ENCODE measurements at regions not wholly inside any gene's neighbourhood (a gene's known extent, or its start where the extent isn't known, plus 50 kb on each side); places are given as distances from the start of the nearest gene placed in this dataset.

- intact Hi-C loops (cut with micrococcal nuclease), result no loop called here
- CTCF ChIA-PET (ENCODE audit: low intra/inter-chr PET ratio), result no interaction called here
- Histone ChIP-seq H4K20me1 (replicated peaks; ENCODE audit: control insufficient read depth, insufficient read depth, low read length) (no peaks in the 10 kb centered on the region), H2AFZ (ENCODE audit: low read depth, low read length) (no peak overlapping the region), H3K79me2 (ENCODE audit: control insufficient read depth, insufficient read depth, low read length) (no peaks in the 10 kb centered on the region), H3K27me3 (ENCODE audit: control insufficient read depth in 2 of 2, insufficient read depth in 2 of 2, low read length in 2 of 2) (no peaks in the 10 kb centered on the region), H3K36me3 (ENCODE audit: control insufficient read depth, insufficient read depth, low read length) (no peaks in the 10 kb centered on the region), H3K4me3 (no peak overlapping the region), H3K9me3 (replicated peaks; ENCODE audit: control insufficient read depth, insufficient read depth, low read depth, low read length) (no peaks in the 10 kb centered on the region), H3K4me2 (ENCODE audit: insufficient read depth, low read length) (no peak overlapping the region), H3K9me1 (ENCODE audit: control insufficient read depth, insufficient read depth, low read length) (no peaks in the 10 kb centered on the region), H3K9ac (ENCODE audit: insufficient read depth in 1 of 2, low read depth in 2 of 2, low read length in 2 of 2) (no peak overlapping the region), H3K27ac (ENCODE audit: extremely low read depth, low read depth, low read length) (no peak overlapping the region), H3K4me1 (replicated peaks in 1 of 2; ENCODE audit: control insufficient read depth in 2 of 2, insufficient read depth in 2 of 2, low read length in 2 of 2) (no peaks in the 10 kb centered on the region)
- 2% methylated on average over 4 of the region's 4 CpGs for WGBS (ENCODE audit: insufficient coverage, low coverage, missing lambda C conversion rate)
- BruUV-seq (replicated peaks), result no TSS peak
- TF ChIP-seq RBM17 (IDR thresholded peaks at IDR 0.05; ENCODE audit: borderline replicate concordance, low read depth, low read length), result no peak
- no peak for TF ChIP-seq TFE3 (CRISPR knock-in tag; IDR thresholded peaks at IDR 0.05)
- TF ChIP-seq STAT5B (CRISPR knock-in tag; IDR thresholded peaks at IDR 0.05), result no peak
- no peak for TF ChIP-seq ZNF224 (CRISPR knock-in tag; IDR thresholded peaks at IDR 0.05)
- TF ChIP-seq FOXP1 (CRISPR knock-in tag; IDR thresholded peaks at IDR 0.05), result no peak
- no peak for TF ChIP-seq IRF1 (CRISPR knock-in tag; IDR thresholded peaks at IDR 0.05; ENCODE audit: borderline replicate concordance)
- TF ChIP-seq GABPB1 (CRISPR knock-in tag; IDR thresholded peaks at IDR 0.05), result no peak
- no peak for TF ChIP-seq ATF1 (CRISPR knock-in tag; IDR thresholded peaks at IDR 0.05)
- no peak for TF ChIP-seq ATF1 (tag; IDR thresholded peaks at IDR 0.05)
- TF ChIP-seq CEBPG (CRISPR knock-in tag; IDR thresholded peaks at IDR 0.05), result no peak
- TF ChIP-seq CEBPG (tag; conservative IDR thresholded peaks at IDR 0.05 in 1 of 2, IDR thresholded peaks at IDR 0.05 in 1 of 2), result no peak
- TF ChIP-seq SRF (CRISPR knock-in tag; IDR thresholded peaks at IDR 0.05), result no peak
- no peak for TF ChIP-seq RBFOX2 (IDR thresholded peaks at IDR 0.05; ENCODE audit: low read depth, low read length)
- TF ChIP-seq HOMEZ (CRISPR knock-in tag; IDR thresholded peaks at IDR 0.05), result no peak
- no peak for TF ChIP-seq YBX1 (IDR thresholded peaks at IDR 0.05)
- no peak for TF ChIP-seq PRMT5 (CRISPR knock-in tag; IDR thresholded peaks at IDR 0.05)
- DNase-seq (ENCODE audit: extremely low read depth in 1 of 4, low spot score in 3 of 4) (no peak), ATAC-seq (no peak), FAIRE-seq (no peak)
- in situ Hi-C loops (cut with MboI), result no loop called here
- POLR2A ChIA-PET, result interaction anchor here (0.9 kb wide), 1 partner anchor 10 kb away, joined by 3 read pairs; no protein-coding TSS in a partner anchor
Measured at GRCh38 chr3:159937561-159938166, 51.0 kb upstream of the IL12A start.
